ENCODE measurements at regions not wholly inside any gene's neighbourhood (a gene's known extent, or its start where the extent isn't known, plus 50 kb on each side); places are given as distances from the start of the nearest gene placed in this dataset.

GRCh38 chr9:129343424-129344375 is 165.6 kb upstream of the IER5L start:
- no peak for TF ChIP-seq CTCF (IDR thresholded peaks at IDR 0.05; ENCODE audit: insufficient read depth, low read length)
- no peak for TF ChIP-seq REST (IDR thresholded peaks at IDR 0.05; ENCODE audit: insufficient replicate concordance, low read depth)
- TF ChIP-seq POLR2AphosphoS5 (IDR thresholded peaks at IDR 0.05; ENCODE audit: low read depth) = peak; percentile 81
- no peak for TF ChIP-seq GABPA (IDR thresholded peaks at IDR 0.05; ENCODE audit: low read depth)
- peak; percentile 72; the same call in 1 of the 2 replicates for TF ChIP-seq SPI1 (IDR thresholded peaks at IDR 0.05; ENCODE audit: borderline replicate concordance, low read depth)

Measured in HL-60 (cell line).